ENCODE measurements at regions not wholly inside any gene's neighbourhood (a gene's known extent, or its start where the extent isn't known, plus 50 kb on each side); places are given as distances from the start of the nearest gene placed in this dataset.

- DNase-seq (ENCODE audit: low spot score): no peak
- ATAC-seq: no peak
Measured at GRCh38 chr4:107187091-107187490, 151.0 kb upstream of the DKK2 start.

GRCh38 chr4:107183155-107183774 is 147.2 kb upstream of the DKK2 start:
- ATAC-seq (peak; percentile 100), DNase-seq (ENCODE audit: low spot score) (no peak)

GRCh38 chr4:107182347-107182746 is 146.2 kb upstream of the DKK2 start:
- no peak for DNase-seq (ENCODE audit: low spot score)
- ATAC-seq: no peak

GRCh38 chr4:107166873-107167450 is 130.8 kb upstream of the DKK2 start:
- ATAC-seq (no peak), DNase-seq (ENCODE audit: low spot score) (no peak)

GRCh38 chr4:107166181-107166580 is 130.1 kb upstream of the DKK2 start:
- DNase-seq (ENCODE audit: low spot score) (no peak), ATAC-seq (no peak)

- DNase-seq (ENCODE audit: low spot score): no peak
- no peak for ATAC-seq
Measured at GRCh38 chr4:107164962-107165475, 128.9 kb upstream of the DKK2 start.

- ATAC-seq: no peak
- no peak for DNase-seq (ENCODE audit: low spot score)
Measured at GRCh38 chr4:107156443-107156842, 120.3 kb upstream of the DKK2 start.

GRCh38 chr4:107155366-107155765 is 119.3 kb upstream of the DKK2 start:
- DNase-seq (ENCODE audit: low spot score) (no peak), ATAC-seq (no peak)

GRCh38 chr4:107153956-107154355 is 117.8 kb upstream of the DKK2 start:
- ATAC-seq (no peak), DNase-seq (ENCODE audit: low spot score) (no peak)

GRCh38 chr4:107153228-107153627 is 117.1 kb upstream of the DKK2 start:
- ATAC-seq (no peak), DNase-seq (ENCODE audit: low spot score) (no peak)

- ATAC-seq: no peak
- DNase-seq (ENCODE audit: low spot score): no peak
Measured at GRCh38 chr4:107151173-107151572, 115.1 kb upstream of the DKK2 start.

GRCh38 chr4:107148904-107149303 is 112.8 kb upstream of the DKK2 start:
- no peak for DNase-seq (ENCODE audit: low spot score)
- ATAC-seq: no peak

- ATAC-seq: no peak
- DNase-seq (ENCODE audit: low spot score): no peak
Measured at GRCh38 chr4:107147873-107148272, 111.8 kb upstream of the DKK2 start.

- ATAC-seq (no peak), DNase-seq (ENCODE audit: low spot score) (no peak)
Measured at GRCh38 chr4:107138433-107138832, 102.3 kb upstream of the DKK2 start.

GRCh38 chr4:107133965-107134653 is 98.0 kb upstream of the DKK2 start:
- DNase-seq (ENCODE audit: low spot score): no peak
- ATAC-seq: no peak

GRCh38 chr4:107131295-107131694 is 95.2 kb upstream of the DKK2 start:
- no peak for ATAC-seq
- no peak for DNase-seq (ENCODE audit: low spot score)

GRCh38 chr4:107130157-107130556 is 94.0 kb upstream of the DKK2 start:
- DNase-seq (ENCODE audit: low spot score) (no peak), ATAC-seq (no peak)

GRCh38 chr4:107129611-107130010 is 93.5 kb upstream of the DKK2 start:
- ATAC-seq (no peak), DNase-seq (ENCODE audit: low spot score) (no peak)

GRCh38 chr4:107129076-107129475 is 93.0 kb upstream of the DKK2 start:
- DNase-seq (ENCODE audit: low spot score) (no peak), ATAC-seq (no peak)

GRCh38 chr4:107128116-107128515 is 92.0 kb upstream of the DKK2 start:
- no peak for DNase-seq (ENCODE audit: low spot score)
- ATAC-seq: no peak

- no peak for DNase-seq (ENCODE audit: low spot score)
- ATAC-seq: no peak
Measured at GRCh38 chr4:107125496-107125895, 89.4 kb upstream of the DKK2 start.

GRCh38 chr4:107122736-107123135 is 86.6 kb upstream of the DKK2 start:
- DNase-seq (ENCODE audit: low spot score): no peak
- no peak for ATAC-seq

Data from left lobe of liver (tissue), 2 donors.